SW480 (cell line): ENCODE measurements at regions not wholly inside any gene's neighbourhood (a gene's known extent, or its start where the extent isn't known, plus 50 kb on each side); places are given as distances from the start of the nearest gene placed in this dataset.
"Not testable (repeated sequence)": the region's sequence is repeated elsewhere in the genome, so short reads cannot be mapped to it uniquely, and the experiment has no call there.

ENCODE experiments used
- DNase-seq: peaks from one replicate; pipeline ENCODE4 v3.0.0-alpha.2; 2016; ENCODE audit warnings: low spot score

DNA sequence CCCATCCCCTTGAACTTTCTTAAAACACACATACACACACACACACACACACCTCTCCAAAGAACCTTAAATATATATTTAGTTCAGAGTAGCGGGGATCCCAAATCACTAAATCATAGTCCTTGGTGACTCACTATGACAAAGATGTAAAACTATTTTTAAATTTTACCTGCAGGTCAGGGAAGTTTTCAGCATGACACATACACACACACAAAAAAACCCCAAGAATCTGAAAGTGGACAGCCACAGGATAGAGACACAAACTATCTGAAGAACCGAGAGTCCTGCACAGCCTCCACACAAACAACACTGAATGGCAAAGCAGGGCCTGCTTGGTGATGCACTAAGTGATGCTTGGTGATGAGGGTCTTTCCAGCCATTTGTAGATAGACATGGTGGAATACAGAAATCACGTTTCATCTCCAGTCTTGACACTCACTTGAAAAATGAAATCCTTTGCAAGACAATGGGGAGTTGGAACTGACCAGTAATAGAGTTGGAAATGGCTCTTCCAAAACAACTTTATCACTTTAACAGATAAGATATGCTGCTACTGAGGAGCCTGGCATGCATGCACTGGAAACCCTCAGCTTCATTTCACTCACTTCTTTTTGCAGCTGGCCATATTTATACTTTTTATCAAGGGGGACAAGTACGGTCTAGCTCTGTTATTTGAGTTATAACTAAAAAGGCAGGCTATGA lies 307.3 kb downstream of the RAPGEF2 start:
- peak; percentile 5 for DNase-seq

DNA sequence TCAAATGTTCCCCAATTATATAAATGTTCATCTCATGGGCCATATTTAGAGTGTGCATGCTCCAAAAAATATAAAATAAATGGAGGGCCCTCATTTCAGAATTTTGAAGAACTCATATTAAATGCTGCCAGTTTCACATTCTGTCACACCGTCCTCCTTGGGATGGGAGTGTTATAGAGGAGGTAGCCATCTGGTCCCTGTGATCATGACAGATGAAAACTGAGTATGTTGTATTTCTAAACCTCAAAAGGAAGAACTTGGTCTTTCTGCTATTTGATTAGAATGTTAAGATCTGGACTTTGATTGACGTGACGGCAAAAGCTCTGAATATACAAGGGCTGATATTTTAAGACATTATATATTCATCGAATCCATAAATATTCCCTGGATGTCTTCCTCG lies 308.0 kb downstream of the RAPGEF2 start:
- no peak for DNase-seq

DNA sequence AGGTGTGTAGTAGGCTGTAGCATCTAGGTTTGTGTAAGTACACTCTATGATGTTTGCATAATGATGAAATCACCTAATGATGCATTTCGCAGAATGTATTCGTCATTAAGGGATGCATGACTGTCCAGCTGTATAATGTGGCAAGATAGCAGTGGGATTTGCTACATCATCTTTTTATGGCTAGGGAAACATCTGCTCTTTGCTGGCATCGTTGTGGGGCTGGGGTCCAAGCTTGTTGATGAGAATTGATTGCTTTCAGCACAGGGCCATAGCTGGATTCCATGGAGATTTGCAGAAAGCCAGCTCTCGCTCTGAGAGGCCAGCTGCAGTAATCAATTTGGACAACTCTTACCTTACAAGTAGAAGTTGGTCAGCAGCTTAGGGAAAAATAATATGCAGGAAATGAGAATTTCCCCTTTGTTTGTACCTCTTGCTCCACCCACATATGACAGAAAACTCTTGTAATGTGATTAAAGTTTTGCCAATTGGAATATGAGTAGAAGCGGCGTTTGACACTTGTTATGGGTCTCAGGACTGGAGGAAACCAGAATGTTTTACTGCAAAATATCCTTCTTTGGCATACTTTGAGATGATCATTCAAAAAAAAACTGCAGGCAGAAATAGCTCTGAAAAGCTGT lies 310.5 kb downstream of the RAPGEF2 start:
- no peak for DNase-seq

DNA sequence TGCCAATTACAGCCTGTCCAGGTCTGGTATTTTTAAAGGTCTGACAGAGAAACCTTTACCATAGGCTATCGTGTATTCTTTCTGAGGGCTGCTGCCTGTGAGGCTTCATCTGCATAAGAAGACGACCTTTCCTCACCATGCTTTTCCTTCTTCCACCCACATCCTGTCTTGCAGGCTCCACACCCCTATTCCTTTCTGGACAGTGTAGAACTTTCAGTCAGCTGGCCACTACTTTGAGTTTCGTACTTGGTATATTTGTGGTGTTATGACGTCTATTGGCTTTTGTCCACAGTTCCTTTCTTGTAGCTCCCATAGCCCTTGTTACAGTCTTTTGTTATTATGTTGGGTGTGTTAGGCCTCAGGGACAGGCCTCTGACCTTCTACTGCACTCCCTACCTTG lies 311.4 kb downstream of the RAPGEF2 start:
- DNase-seq = no peak

DNA sequence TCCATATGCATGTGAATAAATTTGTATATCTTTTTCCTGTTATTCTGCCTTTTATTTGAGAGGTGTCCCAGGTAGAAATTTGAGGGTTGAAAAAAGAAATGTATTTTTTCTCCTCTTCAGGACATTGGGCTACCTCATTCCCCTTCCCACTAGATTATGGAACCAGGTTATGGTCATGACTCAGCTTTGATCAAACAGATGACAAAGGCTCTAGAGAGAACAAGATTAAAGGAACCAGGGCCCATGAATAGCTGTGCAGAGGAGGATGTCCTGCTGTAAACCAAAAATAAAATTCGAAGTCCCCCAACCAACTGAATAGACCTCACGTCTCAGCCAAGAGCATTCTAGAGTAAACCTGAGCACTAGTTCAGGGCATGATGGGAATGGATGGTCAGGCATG lies 313.2 kb downstream of the RAPGEF2 start:
- DNase-seq = no peak

DNA sequence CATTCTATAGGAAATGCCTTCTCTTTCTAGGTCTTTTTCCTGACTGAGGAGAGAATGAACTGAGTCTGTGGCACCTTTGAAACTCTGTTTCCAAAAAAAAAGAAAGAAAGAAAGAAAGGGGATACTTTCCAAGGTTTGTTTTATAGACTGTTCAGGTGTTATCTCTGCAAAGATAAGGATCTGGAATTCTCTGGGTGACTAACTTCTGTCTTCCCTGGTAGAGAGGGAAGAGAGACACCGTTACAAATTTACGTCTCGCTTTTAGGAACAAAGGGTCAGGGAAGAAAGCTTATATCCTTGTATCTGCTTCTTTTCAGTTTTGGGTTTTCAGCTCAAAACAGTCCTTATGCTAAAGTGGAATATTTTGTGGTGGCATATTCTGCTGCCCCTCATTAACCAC lies 314.1 kb downstream of the RAPGEF2 start:
- no peak for DNase-seq

DNA sequence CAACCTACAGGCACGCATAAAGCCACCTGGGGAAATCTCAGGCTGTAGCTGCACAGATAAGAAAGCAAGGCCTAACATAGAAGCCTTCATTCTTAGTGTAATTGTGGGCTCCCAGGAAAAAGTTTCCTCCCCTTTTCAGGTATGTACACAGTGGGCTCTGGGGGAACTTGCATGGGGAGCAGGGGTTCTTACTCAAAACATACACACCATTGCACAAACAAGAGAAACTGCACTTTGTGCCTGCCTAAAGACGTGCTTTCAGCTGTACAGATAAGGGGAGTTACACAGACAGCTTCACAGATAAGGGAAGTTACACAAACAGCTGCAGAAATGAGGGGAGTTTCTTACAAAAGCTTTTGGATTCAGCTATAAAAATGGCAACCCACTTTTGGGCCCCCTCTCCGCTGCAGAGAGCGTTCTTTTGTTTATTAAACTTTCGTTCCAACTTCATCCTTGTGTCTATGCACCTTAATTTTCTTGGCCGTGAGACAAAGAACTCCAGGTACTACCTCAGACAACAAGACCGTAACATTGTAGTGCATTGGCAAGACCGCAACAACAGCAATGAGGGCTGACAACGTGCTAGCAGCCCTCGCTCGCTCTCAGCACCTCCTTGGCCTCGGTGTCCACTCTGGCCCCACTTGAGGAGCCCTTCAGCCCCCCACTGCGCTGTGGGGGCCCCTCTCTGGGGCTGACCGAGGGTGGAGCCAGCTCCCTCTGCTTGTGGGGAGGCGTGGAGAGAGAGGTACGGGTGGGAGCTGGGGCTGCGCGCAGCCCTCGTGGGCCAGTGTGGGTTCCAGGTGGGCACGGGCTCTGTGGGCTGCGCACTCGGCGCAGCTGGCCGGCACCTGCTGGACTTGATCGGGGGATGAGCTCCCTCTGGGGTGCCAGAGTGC lies 317.5 kb downstream of the RAPGEF2 start:
- DNase-seq = no peak

DNA sequence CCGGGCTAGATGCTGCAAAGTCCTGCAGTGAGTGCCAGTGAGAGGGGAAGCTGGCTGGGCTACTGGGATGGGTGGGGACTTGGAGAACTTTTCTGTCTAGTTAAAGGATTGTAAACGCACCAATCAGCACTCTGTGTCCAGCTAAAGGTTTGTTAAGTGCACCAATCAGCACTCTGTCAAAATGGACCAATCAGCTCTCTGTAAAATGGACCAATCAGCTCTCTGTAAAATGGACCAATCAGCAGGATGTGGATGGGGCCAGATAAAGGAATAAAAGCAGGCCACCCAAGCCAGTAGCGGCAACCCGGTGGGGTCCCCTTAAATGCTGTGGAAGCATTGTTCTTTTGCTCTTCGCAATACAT lies 318.2 kb downstream of the RAPGEF2 start:
- DNase-seq = not testable (repeated sequence)

DNA sequence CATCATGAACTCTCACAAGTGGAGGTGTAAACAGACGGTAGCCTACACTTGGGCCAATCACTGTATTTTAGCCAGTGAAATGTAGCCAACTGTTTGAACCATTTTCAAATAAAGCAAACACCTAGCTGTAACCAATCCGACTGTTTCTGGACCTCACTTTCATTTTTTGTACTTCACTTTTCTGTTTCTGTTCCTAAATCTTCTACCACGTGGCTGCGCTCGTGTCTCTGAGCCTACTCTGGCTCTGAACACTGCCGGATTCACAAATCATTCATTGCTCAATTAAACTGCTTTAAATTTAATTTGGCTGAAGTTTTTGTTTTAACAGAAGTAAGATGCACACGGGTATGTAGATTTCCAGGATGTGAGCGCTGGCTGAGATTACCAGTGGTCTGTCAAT lies 319.1 kb downstream of the RAPGEF2 start:
- no peak for DNase-seq

DNA sequence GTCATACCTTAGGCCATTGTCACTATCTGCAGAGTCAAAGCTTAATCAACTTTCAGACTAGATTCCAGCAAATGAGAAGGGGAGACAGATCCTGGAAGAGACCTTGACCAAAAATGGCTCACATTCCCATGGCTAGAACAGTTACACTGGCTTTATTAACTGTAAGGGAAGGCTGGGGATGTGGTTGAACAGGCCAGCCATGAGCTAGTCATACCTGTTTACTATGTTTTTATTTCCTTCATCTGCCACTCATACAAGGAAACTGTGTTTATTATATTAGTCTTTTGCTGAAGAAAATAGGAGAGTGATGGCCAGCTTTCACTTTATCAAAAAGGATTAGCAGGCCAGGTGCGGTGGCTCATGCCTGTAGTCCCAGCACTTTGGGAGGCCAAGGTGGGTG lies 319.7 kb downstream of the RAPGEF2 start:
- DNase-seq = no peak

DNA sequence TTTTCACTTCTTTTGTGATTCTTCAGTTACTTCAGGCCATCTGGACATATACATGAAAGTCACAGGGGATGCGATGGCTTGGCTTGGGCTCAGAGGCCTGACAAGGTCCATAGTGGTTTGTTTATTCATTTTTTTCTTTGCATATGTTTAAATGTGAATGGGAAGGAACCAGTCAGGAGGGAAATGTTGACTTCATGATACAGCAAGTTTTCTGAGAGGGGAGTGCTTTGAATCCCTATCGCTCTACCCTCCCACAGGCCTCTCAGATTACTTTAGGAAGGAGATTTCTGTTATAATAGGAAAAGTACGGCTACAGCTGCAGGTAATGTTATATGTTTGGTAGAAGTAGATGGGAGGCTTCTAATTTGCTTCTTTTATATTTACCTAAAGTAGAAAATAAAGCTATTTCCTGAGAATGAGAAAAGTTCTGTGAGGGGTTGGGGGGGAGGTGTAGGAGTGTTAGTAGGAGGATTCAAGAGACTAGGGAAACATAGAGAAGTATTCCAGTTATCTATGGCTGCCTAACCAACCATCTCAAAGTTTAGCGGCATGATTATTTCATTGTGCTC lies 322.9 kb downstream of the RAPGEF2 start:
- DNase-seq = no peak

DNA sequence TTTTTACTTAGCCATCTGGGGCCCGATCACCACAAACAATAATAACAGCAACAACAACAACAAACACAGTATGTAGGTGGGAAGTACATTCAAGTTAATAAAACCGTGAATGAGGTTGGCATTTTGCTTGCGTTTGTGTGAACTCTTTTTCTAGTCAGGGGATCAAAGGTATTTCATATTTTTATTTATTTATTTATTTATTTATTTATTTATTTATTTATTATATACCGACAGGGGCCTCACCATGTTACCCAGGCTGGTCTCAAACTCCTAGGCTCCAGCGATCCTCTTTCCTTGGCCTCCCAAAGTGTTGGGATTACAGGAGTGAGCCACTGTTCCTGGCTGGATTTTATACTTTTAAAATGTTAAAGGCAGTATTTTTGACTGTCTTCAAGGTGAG lies 325.4 kb downstream of the RAPGEF2 start:
- no peak for DNase-seq

DNA sequence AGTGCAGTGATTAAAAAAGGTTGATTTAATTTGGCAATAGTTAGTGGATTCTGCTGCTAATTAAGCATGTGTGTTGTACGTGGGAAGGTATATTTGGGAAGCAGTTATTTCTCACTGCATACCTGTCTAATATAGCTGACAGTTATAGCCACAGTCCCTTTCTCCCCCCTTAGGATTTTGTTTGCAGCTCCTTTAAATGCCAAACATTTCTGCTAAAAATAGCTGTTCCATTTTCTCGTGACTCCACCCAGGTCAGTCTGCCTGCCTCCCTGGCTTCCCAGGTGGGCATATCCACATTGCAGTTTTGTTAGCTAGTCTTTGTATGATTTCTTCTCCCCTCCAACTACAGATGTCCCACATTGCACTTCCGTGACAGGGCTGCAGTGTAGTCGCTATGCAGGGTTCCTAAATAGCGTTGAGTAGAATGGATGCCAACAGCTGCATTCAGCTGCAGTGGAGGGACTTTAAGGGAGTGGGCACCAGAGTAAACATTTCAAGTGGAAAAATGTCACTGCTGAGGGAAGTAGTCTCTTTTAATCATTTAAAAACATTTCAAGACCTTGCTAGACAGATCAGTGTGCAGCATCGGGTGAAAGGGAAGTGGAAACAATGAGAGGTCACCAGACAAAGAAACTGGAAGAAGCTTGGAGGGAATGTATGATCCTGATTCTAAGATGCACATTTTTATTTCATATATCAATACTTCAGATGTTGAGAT lies 326.3 kb downstream of the RAPGEF2 start:
- no peak for DNase-seq

DNA sequence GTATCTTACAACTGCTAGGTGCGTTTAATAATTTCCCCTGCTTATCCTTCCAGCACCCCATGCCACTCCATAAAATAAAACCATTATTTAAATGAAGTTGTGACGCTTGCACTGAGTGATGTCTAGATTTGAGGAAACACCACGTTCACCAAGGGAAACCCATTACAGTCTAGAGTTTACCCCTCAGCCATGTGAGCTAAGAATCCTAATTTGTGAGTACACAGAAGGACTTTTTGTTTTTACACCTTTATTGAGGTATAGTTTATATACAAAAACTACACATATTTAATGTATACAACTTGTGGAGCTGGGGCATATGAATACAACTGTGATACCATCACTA lies 326.8 kb downstream of the RAPGEF2 start:
- DNase-seq = no peak

DNA sequence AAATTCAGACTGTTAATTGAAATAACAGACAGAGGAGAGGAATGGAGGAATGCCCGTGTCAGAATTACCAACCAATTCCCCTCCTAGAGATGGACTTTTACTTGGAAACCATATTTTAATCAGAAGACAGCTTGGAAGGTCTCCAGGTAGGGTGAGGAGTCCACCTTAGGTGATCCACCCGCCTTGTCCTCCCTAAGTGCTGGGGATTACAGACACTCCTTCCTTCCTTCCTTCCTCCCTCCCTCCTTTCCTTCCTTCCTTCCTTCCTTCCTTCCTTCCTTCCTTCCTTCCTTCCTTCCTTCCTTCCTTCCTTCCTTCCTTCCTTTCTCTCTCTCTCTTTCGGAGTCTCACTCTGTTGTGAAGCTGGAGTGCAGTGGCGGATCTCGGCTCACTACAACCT lies 328.0 kb downstream of the RAPGEF2 start:
- no peak for DNase-seq

DNA sequence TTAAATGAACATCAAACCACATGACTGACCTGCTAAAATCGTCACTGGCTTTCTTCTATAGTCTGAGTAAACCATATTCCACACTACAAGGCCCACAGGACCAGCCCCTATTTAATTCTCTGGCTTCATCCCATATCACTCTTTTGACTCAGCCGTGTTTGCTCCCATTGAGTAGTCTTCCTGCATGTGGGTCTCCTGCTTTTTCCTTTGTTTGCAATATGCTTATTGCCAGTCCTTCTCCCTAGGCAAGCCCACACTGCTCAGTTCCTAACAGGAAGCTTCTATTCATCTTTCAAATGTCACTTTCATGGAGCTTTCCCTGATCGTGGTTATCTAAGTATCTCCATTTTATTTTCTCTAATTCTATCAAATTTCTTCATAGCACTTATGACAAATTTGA lies 329.6 kb downstream of the RAPGEF2 start:
- no peak for DNase-seq

DNA sequence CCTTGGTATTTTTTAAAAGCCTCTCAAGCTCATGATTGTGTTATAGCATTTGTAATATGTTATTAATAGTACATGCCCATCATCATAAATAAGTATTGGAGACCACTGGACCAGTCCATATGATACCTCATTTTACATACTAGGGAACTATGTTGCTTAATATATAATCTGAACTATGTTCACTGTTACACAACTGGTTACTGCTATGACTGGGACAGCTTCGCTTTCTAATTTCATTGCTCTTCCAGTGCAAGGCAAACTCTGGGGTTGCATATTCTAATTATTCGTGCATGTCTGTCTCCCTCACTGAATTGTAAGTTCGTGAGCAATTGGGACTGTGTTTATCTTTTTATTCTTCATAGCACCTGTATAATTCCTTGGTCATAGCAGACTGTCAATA lies 330.5 kb downstream of the RAPGEF2 start:
- DNase-seq = no peak

DNA sequence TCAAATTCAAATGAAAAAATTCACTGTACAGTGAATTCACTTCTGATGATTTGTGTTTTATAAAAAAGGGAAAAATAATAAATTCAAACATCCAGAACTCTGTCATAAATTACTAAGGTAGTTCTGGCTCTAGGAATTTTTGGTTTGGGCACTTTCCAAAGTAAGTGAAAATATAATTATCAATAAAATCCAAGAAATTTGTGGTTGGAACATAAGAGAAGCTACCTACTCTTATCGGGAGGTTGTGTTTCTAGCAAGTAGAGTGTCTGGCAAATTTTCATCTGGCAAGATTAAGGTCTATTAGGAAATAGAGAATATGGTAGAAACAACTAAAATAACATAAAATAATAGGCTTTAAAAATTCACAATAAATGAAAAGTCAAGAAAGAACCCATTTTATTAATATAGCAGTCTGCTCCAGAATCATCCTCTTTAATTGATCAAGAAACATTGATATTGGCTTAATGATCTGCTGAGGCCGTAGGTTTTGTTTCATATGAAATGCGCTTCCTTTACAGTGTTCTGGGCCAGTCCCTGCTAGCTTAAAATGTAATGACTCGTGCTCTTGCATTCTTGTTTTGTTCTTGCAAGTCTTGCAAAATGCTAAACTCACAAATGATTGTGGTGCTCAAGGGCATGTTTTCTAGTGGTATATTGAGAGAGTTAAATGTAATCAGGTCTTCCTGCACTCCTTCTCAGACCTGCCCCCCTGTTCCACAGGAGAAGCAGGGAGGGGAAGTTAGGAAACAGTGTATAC lies 331.4 kb downstream of the RAPGEF2 start:
- DNase-seq = no peak

DNA sequence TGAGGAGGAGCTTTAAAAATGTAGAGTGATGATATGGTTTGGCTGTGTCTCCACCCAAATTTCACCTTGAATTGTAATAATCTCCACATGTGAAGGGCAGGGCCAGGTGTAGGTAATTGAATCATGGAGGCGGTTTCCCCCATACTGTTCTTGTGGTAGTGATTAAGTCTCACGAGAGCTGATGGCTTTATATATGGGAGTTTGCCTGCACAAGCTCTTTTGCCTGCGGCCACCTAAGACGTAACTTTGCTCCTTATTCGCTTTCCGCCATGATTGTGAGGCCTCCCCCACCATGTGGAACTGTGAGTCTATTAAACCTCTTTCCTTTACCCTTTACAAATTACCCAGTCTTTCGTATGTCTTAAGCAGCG lies 332.0 kb downstream of the RAPGEF2 start:
- DNase-seq = no peak

DNA sequence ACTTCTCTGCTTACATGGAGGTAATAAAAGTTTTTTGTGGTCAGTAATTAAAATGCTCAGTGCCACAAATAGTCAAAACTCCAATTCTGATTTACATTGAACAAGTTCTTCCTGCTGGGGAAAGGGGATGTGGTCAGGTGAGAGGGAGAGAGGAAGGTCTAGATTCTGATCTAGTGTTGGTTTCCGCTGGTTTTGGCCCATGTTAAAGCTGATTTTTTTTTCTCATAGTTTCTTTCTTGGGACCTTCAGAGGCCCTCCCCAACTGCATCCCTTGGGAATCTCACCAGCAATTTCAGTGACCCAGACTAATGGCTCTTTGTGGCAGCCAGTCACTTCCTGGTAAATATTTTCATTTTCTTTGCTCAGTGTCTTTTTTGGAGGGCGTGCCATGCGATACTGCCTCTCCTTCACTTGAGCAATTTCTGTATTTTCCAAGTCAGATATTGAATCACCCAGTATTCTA lies 332.7 kb downstream of the RAPGEF2 start:
- no peak for DNase-seq

DNA sequence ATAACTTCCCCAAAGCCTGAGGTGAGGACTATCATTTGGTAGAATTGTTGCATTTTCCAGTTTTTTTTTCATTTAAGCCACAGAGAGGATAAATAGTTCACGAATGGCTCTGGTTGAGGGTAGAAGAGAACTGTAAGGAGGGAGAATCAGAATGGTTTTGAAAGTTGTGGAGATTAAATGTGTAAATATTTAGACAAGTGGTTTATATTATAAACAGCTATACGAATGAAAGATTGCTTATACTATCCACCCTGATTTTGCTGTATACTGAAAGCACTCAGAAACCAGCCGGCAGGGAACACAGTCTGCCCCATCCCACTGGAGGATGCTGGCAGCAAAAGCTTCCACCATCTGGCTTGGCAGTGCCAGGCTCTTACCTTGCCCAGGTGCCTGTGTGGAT lies 341.1 kb downstream of the RAPGEF2 start:
- no peak for DNase-seq

DNA sequence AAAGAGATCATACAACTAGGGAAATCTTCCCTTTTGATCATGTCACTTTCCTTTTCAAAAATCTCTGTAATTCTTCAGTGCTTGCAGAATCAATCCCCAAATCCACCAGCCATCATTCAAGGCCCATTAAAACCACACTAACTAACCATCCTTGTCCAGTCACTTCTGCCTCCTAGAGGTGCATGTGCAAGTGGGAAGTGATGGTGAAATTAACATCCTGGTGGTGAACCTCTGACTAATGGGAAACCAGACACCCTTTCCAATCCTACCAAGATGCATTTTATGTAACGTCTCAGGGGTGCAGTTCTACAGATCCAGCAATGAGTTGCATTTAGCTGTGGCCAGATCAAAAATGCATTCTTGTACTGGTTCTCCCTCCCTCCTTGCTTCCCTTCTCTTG lies 341.8 kb downstream of the RAPGEF2 start:
- no peak for DNase-seq
